Fibroblast of pulmonary artery (primary cell): ENCODE measurements at regions not wholly inside any gene's neighbourhood (a gene's known extent, or its start where the extent isn't known, plus 50 kb on each side); places are given as distances from the start of the nearest gene placed in this dataset.
"Not testable (repeated sequence)": the region's sequence is repeated elsewhere in the genome, so short reads cannot be mapped to it uniquely, and the experiment has no call there.

Source experiments
- DNase-seq: peaks from one replicate; pipeline ENCODE4 v3.0.0-alpha.2; 2010; ENCODE audit warnings: low read depth
- H3K4me3 ChIP-seq: replicated peaks from 2 replicates; pipeline ENCODE4 v1.5.1; 2011; ENCODE audit warnings: low read depth, mild to moderate bottlenecking, control low read depth, low read length, moderate library complexity
- CTCF ChIP-seq: IDR thresholded peaks from 2 replicates; pipeline ENCODE4 v1.5.1; 2011; ENCODE audit warnings: mild to moderate bottlenecking, control low read depth, low read length, inconsistent platforms; ENCODE audit errors: missing control alignments

GRCh38 chr1:186255266-186255665 is 119.8 kb downstream of the TPR start:
- DNase-seq: no peak
- TF ChIP-seq CTCF: no peak
- H3K4me3 ChIP-seq: no peak overlapping the region

GRCh38 chr1:186250529-186250928 is 124.5 kb downstream of the TPR start:
- H3K4me3 ChIP-seq: no peak overlapping the region
- no peak for TF ChIP-seq CTCF
- no peak for DNase-seq

- not testable (repeated sequence) for DNase-seq, H3K4me3 ChIP-seq
Observed at GRCh38 chr1:186248608-186249007, 126.4 kb downstream of the TPR start.

GRCh38 chr1:186244825-186245224 is 130.2 kb downstream of the TPR start:
- peak; percentile 44 for TF ChIP-seq CTCF
- DNase-seq: peak; percentile 21
- H3K4me3 ChIP-seq: no peak overlapping the region
